GM12878 (cell line): ENCODE measurements at regions not wholly inside any gene's neighbourhood (a gene's known extent, or its start where the extent isn't known, plus 50 kb on each side); places are given as distances from the start of the nearest gene placed in this dataset.

ENCODE experiments used
- ATAC-seq: fragments of 200-7000 bp; cut with Tn5 transposase; 3 replicates; pipeline ENCODE4 v1.9.1; 2020; ENCODE audit warnings: mild to moderate bottlenecking, moderate library complexity
- BruUV-seq: library from RNA; stranded (reverse); fragments of 400-500 nt; replicated peaks from 2 replicates; lab custom pipeline; 2021; lab: Mats Ljungman, UMichigan
- CTCF ChIA-PET: fragments of 300-600 bp; sonication (Branson Sonifier 250); formaldehyde crosslinking; extraction: SDS; loops from one replicate; lab custom pipeline; 2021; ENCODE audit warnings: inconsistent platforms; lab: Yijun Ruan, JAX
- POLR2A ChIA-PET: fragments of 350-600 bp; formaldehyde crosslinking; extraction: SDS; loops from one replicate; lab custom pipeline; 2021; ENCODE audit warnings: inconsistent platforms; lab: Charles Lee
- RAD21 ChIA-PET: fragments of 300-600 bp; sonication (Branson Sonifier 250); formaldehyde crosslinking; loops from one replicate; lab custom pipeline; 2023; ENCODE audit warnings: antibody characterized with exemption; ENCODE audit not compliant: unreplicated experiment; lab: Charles Lee
- SMC1A ChIA-PET: fragments of 300-600 bp; sonication (Branson Sonifier 250); formaldehyde crosslinking; loops from one replicate; lab custom pipeline; 2023; ENCODE audit not compliant: unreplicated experiment, uncharacterized antibody; lab: Charles Lee
- DNase-seq: peaks from one replicate; pipeline ENCODE4 v3.0.0-alpha.2; 2011; ENCODE audit warnings: low read depth, low spot score
- FAIRE-seq: peaks from 3 replicates; lab custom pipeline; 2011; peaks lifted over from hg19 to GRCh38; lab: Jason Lieb, UNC
- H2AFZ ChIP-seq: 2 replicates; pipeline ENCODE4 v1.6.0; 2011; ENCODE audit warnings: low read depth, low read length, control low read depth; ENCODE audit not compliant: control insufficient read depth
- H3K27ac ChIP-seq: 2 replicates; pipeline ENCODE4 v1.5.1; 2011; ENCODE audit warnings: control low read depth; ENCODE audit not compliant: control insufficient read depth, insufficient read depth
- H3K27me3 ChIP-seq, 2 experiments: replicated peaks in 1 of 2; 2 replicates each; pipeline versions ENCODE4 v1.6.0 to v1.6.1; 2011; ENCODE audit warnings: low read length in 1 of 2; ENCODE audit not compliant: control insufficient read depth in 2 of 2, insufficient read depth in 2 of 2
- H3K36me3 ChIP-seq, 2 experiments: 2 replicates each; pipeline ENCODE4 v1.5.1; 2011; ENCODE audit warnings: low read length in 1 of 2; ENCODE audit not compliant: control insufficient read depth in 2 of 2, insufficient read depth in 2 of 2
- H3K4me1 ChIP-seq: 2 replicates; pipeline ENCODE4 v1.6.1; 2011; ENCODE audit warnings: mild to moderate bottlenecking, low read length, moderate library complexity, mixed read lengths; ENCODE audit not compliant: control insufficient read depth, insufficient read depth
- H3K4me2 ChIP-seq: 2 replicates; pipeline ENCODE4 v1.6.0; 2011; ENCODE audit warnings: control low read depth; ENCODE audit not compliant: control insufficient read depth, insufficient read depth
- H3K4me3 ChIP-seq: fragments of 200-600 bp; sonication (generic); 2 replicates; pipeline ENCODE4 v1.5.1; 2016
- H3K79me2 ChIP-seq: 2 replicates; pipeline ENCODE4 v1.6.0; 2011; ENCODE audit warnings: low read length; ENCODE audit not compliant: control insufficient read depth, insufficient read depth
- H3K9ac ChIP-seq: 2 replicates; pipeline ENCODE4 v1.8.0; 2011; ENCODE audit warnings: low read length, control low read depth, mixed read lengths; ENCODE audit not compliant: control insufficient read depth, insufficient read depth
- H3K9me3 ChIP-seq: replicated peaks from 3 replicates; pipeline ENCODE4 v1.5.1; 2011; ENCODE audit warnings: mild to moderate bottlenecking, low read length; ENCODE audit not compliant: control insufficient read depth, insufficient read depth
- H4K20me1 ChIP-seq: 2 replicates; pipeline ENCODE4 v1.6.0; 2011; ENCODE audit not compliant: control insufficient read depth, insufficient read depth
- BACH1 ChIP-seq: fragments of 450-650 bp; IDR thresholded peaks from 2 replicates; pipeline ENCODE4 v1.6.1; 2017; ENCODE audit warnings: mild to moderate bottlenecking, borderline replicate concordance
- CHD1 ChIP-seq: IDR thresholded peaks from 2 replicates; pipeline ENCODE4 v1.6.1; 2012; ENCODE audit warnings: low read depth, low read length, improper control_type of control experiment
- EGR1 ChIP-seq, 2 experiments: IDR thresholded peaks; 1 replicate in 1 of 2; 2 replicates in 1 of 2; pipeline ENCODE4 v1.6.1; 2011 to 2012; ENCODE audit warnings: low read depth in 2 of 2, low read length in 2 of 2, borderline replicate concordance in 1 of 2, mild to moderate bottlenecking in 1 of 2, moderate library complexity in 1 of 2
- FOS ChIP-seq: IDR thresholded peaks from 3 replicates; pipeline ENCODE4 v1.6.1; 2011; ENCODE audit warnings: borderline replicate concordance; ENCODE audit not compliant: insufficient read length; ENCODE audit errors: extremely low read depth
- FOXK2 ChIP-seq: fragments of 450-650 bp; IDR thresholded peaks from 2 replicates; pipeline ENCODE4 v1.6.1; 2017; ENCODE audit warnings: mild to moderate bottlenecking, moderate library complexity
- HDGF ChIP-seq: fragments of 450-650 bp; IDR thresholded peaks from 2 replicates; pipeline ENCODE4 v1.6.1; 2016; ENCODE audit warnings: antibody characterized with exemption
- NFIC ChIP-seq: IDR thresholded peaks from 2 replicates; pipeline ENCODE4 v1.6.1; 2012; ENCODE audit warnings: low read depth, mild to moderate bottlenecking, inconsistent platforms, low read length, moderate library complexity
- PKNOX1 ChIP-seq: fragments of 450-650 bp; IDR thresholded peaks from 2 replicates; pipeline ENCODE4 v1.6.1; 2016; ENCODE audit warnings: mild to moderate bottlenecking
- PML ChIP-seq: IDR thresholded peaks from 2 replicates; pipeline ENCODE4 v1.6.1; 2012; ENCODE audit warnings: low read length, inconsistent platforms
- STAT3 ChIP-seq: IDR thresholded peaks from 2 replicates; pipeline ENCODE4 v1.6.1; 2011; ENCODE audit warnings: low read depth, low read length, improper control_type of control experiment
- TARDBP ChIP-seq: IDR thresholded peaks from 2 replicates; pipeline ENCODE4 v1.6.1; 2016; ENCODE audit warnings: borderline replicate concordance
- YY1 ChIP-seq: IDR thresholded peaks from 2 replicates; pipeline ENCODE4 v1.6.1; 2011; ENCODE audit warnings: low read depth, mild to moderate bottlenecking, low read length
- ZBTB4 ChIP-seq: fragments of 450-650 bp; formaldehyde crosslinking; IDR thresholded peaks from 2 replicates; pipeline ENCODE4 v1.4.0; 2022; ENCODE audit warnings: mild to moderate bottlenecking, moderate library complexity
- ZBTB40 ChIP-seq: fragments of 450-650 bp; IDR thresholded peaks from 2 replicates; pipeline ENCODE4 v1.6.1; 2016; ENCODE audit warnings: mild to moderate bottlenecking, moderate library complexity, borderline replicate concordance
- WGBS: methylation state at CpG from one replicate; pipeline ENCODE4 v1.1.6; 2016; ENCODE audit warnings: low lambda C conversion rate; ENCODE audit not compliant: insufficient replicate concordance, insufficient coverage; ENCODE audit errors: missing lambda C conversion rate; 5-methylcytosine and 5-hydroxymethylcytosine counted together
- in situ Hi-C: fragments of 300-500 bp; cut with MboI; formaldehyde crosslinking; loops from 9 replicates; pipeline ENCODE4 v1.14.3; 2018; ENCODE audit warnings: mixed read lengths
- intact Hi-C: fragments of 100-400 bp; cut with micrococcal nuclease; formaldehyde crosslinking; loops from one replicate; pipeline ENCODE4 v1.14.2; 2022; ENCODE audit not compliant: unreplicated experiment

GRCh38 chr22:27217154-27217553 lies 559.8 kb downstream of the MIAT start (continued):
- no peak for TF ChIP-seq FOS
- TF ChIP-seq, all 136 proteins: peak for 0

- H3K36me3 ChIP-seq: no peaks in the 10 kb centered on the region
- no peak overlapping the region for H3K4me3 ChIP-seq
- no peaks in the 10 kb centered on the region for H3K4me1 ChIP-seq
- H4K20me1 ChIP-seq: no peaks in the 10 kb centered on the region
- in situ Hi-C loops: no loop called here
- ChIA-PET SMC1A (no interaction called here), POLR2A (no interaction called here), CTCF (no interaction called here), RAD21 (no interaction called here)
- H3K9me3 ChIP-seq: no peaks in the 10 kb centered on the region; the same call in 2 of the 3 replicates
- H3K27me3 ChIP-seq: no peaks in the 10 kb centered on the region
- no peaks in the 10 kb centered on the region for H3K79me2 ChIP-seq
- H2AFZ ChIP-seq: no peak overlapping the region
- no TSS peak for BruUV-seq
- intact Hi-C loops: no loop called here
- H3K9ac ChIP-seq: no peak overlapping the region
- FAIRE-seq (no peak), ATAC-seq (no peak), DNase-seq (no peak)
- no peak overlapping the region for H3K4me2 ChIP-seq
- no peak overlapping the region for H3K27ac ChIP-seq
- 19% methylated on average over 16 of the region's 16 CpGs for WGBS
- no peak for TF ChIP-seq NFIC
- no peak for TF ChIP-seq EGR1 (IDR thresholded peaks at IDR 0.05; ENCODE audit: borderline replicate concordance in 1 of 2, low read depth in 2 of 2, low read length in 2 of 2)
- no peak for TF ChIP-seq YY1
- TF ChIP-seq HDGF: no peak
- TF ChIP-seq PKNOX1: no peak
- TF ChIP-seq FOXK2: no peak
- no peak for TF ChIP-seq ZBTB40
- no peak for TF ChIP-seq BACH1
- TF ChIP-seq STAT3: no peak
- no peak for TF ChIP-seq CHD1
- TF ChIP-seq PML: no peak
- TF ChIP-seq ZBTB4 (CRISPR knock-in tag): no peak
- no peak for TF ChIP-seq TARDBP
Observed at GRCh38 chr22:27218012-27218920, 560.9 kb downstream of the MIAT start.
